NCI-H2196 (cell line): ENCODE measurements at regions not wholly inside any gene's neighbourhood (a gene's known extent, or its start where the extent isn't known, plus 50 kb on each side); places are given as distances from the start of the nearest gene placed in this dataset.
"Not testable (repeated sequence)": the region's sequence is repeated elsewhere in the genome, so short reads cannot be mapped to it uniquely, and the experiment has no call there.

Experiments
- DNase-seq: peaks from one replicate; lab custom pipeline; 2025; ENCODE audit not compliant: unreplicated experiment; lab: John Stamatoyannopoulos, UW

- no peak for DNase-seq
Measured at GRCh38 chr5:96175090-96175489, 213.4 kb upstream of the ELL2 start.

GRCh38 chr5:96173366-96173765, 211.7 kb upstream of the ELL2 start:
- no peak for DNase-seq

GRCh38 chr5:96172436-96172835, 210.8 kb upstream of the ELL2 start:
- no peak for DNase-seq

GRCh38 chr5:96171973-96172372, 210.3 kb upstream of the ELL2 start:
- DNase-seq, result not testable (repeated sequence)

GRCh38 chr5:96170481-96171125, 209.0 kb upstream of the ELL2 start:
- not testable (repeated sequence) for DNase-seq

GRCh38 chr5:96168833-96169232, 207.2 kb upstream of the ELL2 start:
- DNase-seq, result not testable (repeated sequence)

- no peak for DNase-seq
Measured at GRCh38 chr5:96159043-96159442, 197.4 kb upstream of the ELL2 start.

- no peak for DNase-seq
Measured at GRCh38 chr5:96157841-96158291, 196.2 kb upstream of the ELL2 start.

GRCh38 chr5:96157077-96157780, 195.6 kb upstream of the ELL2 start:
- no peak for DNase-seq

- DNase-seq, result no peak
Measured at GRCh38 chr5:96155147-96155546, 193.5 kb upstream of the ELL2 start.

GRCh38 chr5:96151891-96152290, 190.2 kb upstream of the ELL2 start:
- no peak for DNase-seq

- no peak for DNase-seq
Measured at GRCh38 chr5:96150007-96150406, 188.4 kb upstream of the ELL2 start.

- DNase-seq, result no peak
Measured at GRCh38 chr5:96149546-96149945, 187.9 kb upstream of the ELL2 start.

- DNase-seq, result no peak
Measured at GRCh38 chr5:96149021-96149420, 187.4 kb upstream of the ELL2 start.

GRCh38 chr5:96148376-96148775, 186.7 kb upstream of the ELL2 start:
- no peak for DNase-seq

GRCh38 chr5:96147866-96148265, 186.2 kb upstream of the ELL2 start:
- DNase-seq, result no peak

GRCh38 chr5:96146675-96147074, 185.0 kb upstream of the ELL2 start:
- no peak for DNase-seq

- no peak for DNase-seq
Measured at GRCh38 chr5:96144289-96144688, 182.6 kb upstream of the ELL2 start.

GRCh38 chr5:96143450-96143849, 181.8 kb upstream of the ELL2 start:
- no peak for DNase-seq

- DNase-seq, result no peak
Measured at GRCh38 chr5:96142786-96143434, 181.3 kb upstream of the ELL2 start.

- no peak for DNase-seq
Measured at GRCh38 chr5:96142184-96142781, 180.6 kb upstream of the ELL2 start.

- no peak for DNase-seq
Measured at GRCh38 chr5:96141749-96142148, 180.1 kb upstream of the ELL2 start.
